ENCODE measurements at regions not wholly inside any gene's neighbourhood (a gene's known extent, or its start where the extent isn't known, plus 50 kb on each side); places are given as distances from the start of the nearest gene placed in this dataset.

GRCh38 chr11:25758145-25758661, 573.7 kb upstream of the ANO3 start:
- no peaks in the 10 kb centered on the region for H3K27me3 ChIP-seq
- no peaks in the 10 kb centered on the region for H3K36me3 ChIP-seq
- no peak for TF ChIP-seq CTCF (IDR thresholded peaks at IDR 0.05)
- H3K9me3 ChIP-seq = no peaks in the 10 kb centered on the region
- intact Hi-C loops (cut with DNase I) = no loop called here
- H3K27ac ChIP-seq = no peak overlapping the region
- DNase-seq (ENCODE audit: low spot score in 2 of 2) = no peak
- H3K4me1 ChIP-seq = no peaks in the 10 kb centered on the region
- no peak overlapping the region for H3K4me3 ChIP-seq

GRCh38 chr11:25766332-25767015, 565.5 kb upstream of the ANO3 start:
- DNase-seq (ENCODE audit: low spot score in 2 of 2) = no peak
- H3K4me1 ChIP-seq = no peaks in the 10 kb centered on the region
- H3K36me3 ChIP-seq = no peaks in the 10 kb centered on the region
- intact Hi-C loops (cut with DNase I) = no loop called here
- H3K4me3 ChIP-seq = no peak overlapping the region
- H3K27ac ChIP-seq = no peak overlapping the region
- no peaks in the 10 kb centered on the region for H3K9me3 ChIP-seq
- no peaks in the 10 kb centered on the region for H3K27me3 ChIP-seq
- no peak for TF ChIP-seq CTCF (IDR thresholded peaks at IDR 0.05)

- TF ChIP-seq CTCF (IDR thresholded peaks at IDR 0.05) = no peak
- no peak for DNase-seq (ENCODE audit: low spot score in 2 of 2)
- H3K27ac ChIP-seq = no peak overlapping the region
- intact Hi-C loops (cut with DNase I) = no loop called here
- H3K4me3 ChIP-seq = no peak overlapping the region
- no peaks in the 10 kb centered on the region for H3K27me3 ChIP-seq
- H3K4me1 ChIP-seq = no peaks in the 10 kb centered on the region
- H3K36me3 ChIP-seq = no peaks in the 10 kb centered on the region
- H3K9me3 ChIP-seq = no peaks in the 10 kb centered on the region
These were observed 562.6 kb upstream of the ANO3 start for GRCh38 chr11:25769287-25769686.

GRCh38 chr11:25771605-25772004, 560.3 kb upstream of the ANO3 start:
- intact Hi-C loops (cut with DNase I) = no loop called here
- Histone ChIP-seq H3K27ac (no peak overlapping the region), H3K36me3 (no peaks in the 10 kb centered on the region), H3K9me3 (no peaks in the 10 kb centered on the region), H3K4me3 (no peak overlapping the region), H3K27me3 (no peaks in the 10 kb centered on the region), H3K4me1 (no peaks in the 10 kb centered on the region)
- no peak for TF ChIP-seq CTCF (IDR thresholded peaks at IDR 0.05)
- DNase-seq (ENCODE audit: low spot score in 2 of 2) = no peak

GRCh38 chr11:25775603-25776002, 556.3 kb upstream of the ANO3 start:
- H3K4me3 ChIP-seq = no peak overlapping the region
- no peak for DNase-seq (ENCODE audit: low spot score in 2 of 2)
- H3K4me1 ChIP-seq = no peaks in the 10 kb centered on the region
- no peaks in the 10 kb centered on the region for H3K27me3 ChIP-seq
- H3K27ac ChIP-seq = no peak overlapping the region
- no peaks in the 10 kb centered on the region for H3K36me3 ChIP-seq
- intact Hi-C loops (cut with DNase I) = no loop called here
- H3K9me3 ChIP-seq = no peaks in the 10 kb centered on the region
- no peak for TF ChIP-seq CTCF (IDR thresholded peaks at IDR 0.05)
